Fibroblast of the aortic adventitia (primary cell): ENCODE measurements at regions not wholly inside any gene's neighbourhood (a gene's known extent, or its start where the extent isn't known, plus 50 kb on each side); places are given as distances from the start of the nearest gene placed in this dataset.

Experiments used
- DNase-seq: peaks from one replicate; pipeline ENCODE4 v3.0.0-alpha.2; 2010; ENCODE audit warnings: low read depth
- H3K4me3 ChIP-seq: 2 replicates; pipeline ENCODE4 v1.5.1; 2011; ENCODE audit warnings: low read depth, mild to moderate bottlenecking, control low read depth, low read length, moderate library complexity
- CTCF ChIP-seq: IDR thresholded peaks from 2 replicates; pipeline ENCODE4 v1.5.1; 2011; ENCODE audit warnings: mild to moderate bottlenecking, low read length, control low read depth, inconsistent platforms; ENCODE audit not compliant: insufficient read depth

DNA sequence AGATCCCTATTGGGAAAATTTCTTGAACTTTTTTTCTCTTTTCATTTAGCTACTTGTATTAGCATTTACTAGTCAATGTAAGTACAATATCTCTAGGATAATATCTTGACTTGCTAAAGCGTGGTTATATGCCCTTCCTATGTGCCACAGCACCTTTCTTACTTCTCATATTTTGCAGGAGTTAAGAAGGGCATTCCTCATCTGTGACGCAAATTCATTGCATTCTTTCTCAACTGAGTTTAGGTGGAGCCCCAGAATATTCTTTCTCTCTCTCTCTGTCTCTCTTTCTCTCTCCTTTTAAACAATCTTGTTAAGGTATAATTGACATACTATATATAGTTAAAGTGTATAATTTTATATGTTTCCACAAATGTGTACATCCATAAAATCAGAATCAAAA lies 266.1 kb downstream of the RAB38 start:
- no peak for TF ChIP-seq CTCF
- no peak overlapping the region for H3K4me3 ChIP-seq
- no peak for DNase-seq

- no peak for TF ChIP-seq CTCF
- H3K4me3 ChIP-seq = no peak overlapping the region
- no peak for DNase-seq
Observed at GRCh38 chr11:87908086-87908485, 267.2 kb downstream of the RAB38 start.

- no peak for DNase-seq
- no peak for TF ChIP-seq CTCF
- no peak overlapping the region for H3K4me3 ChIP-seq
Observed at GRCh38 chr11:87903345-87903744, 271.9 kb downstream of the RAB38 start.

DNA sequence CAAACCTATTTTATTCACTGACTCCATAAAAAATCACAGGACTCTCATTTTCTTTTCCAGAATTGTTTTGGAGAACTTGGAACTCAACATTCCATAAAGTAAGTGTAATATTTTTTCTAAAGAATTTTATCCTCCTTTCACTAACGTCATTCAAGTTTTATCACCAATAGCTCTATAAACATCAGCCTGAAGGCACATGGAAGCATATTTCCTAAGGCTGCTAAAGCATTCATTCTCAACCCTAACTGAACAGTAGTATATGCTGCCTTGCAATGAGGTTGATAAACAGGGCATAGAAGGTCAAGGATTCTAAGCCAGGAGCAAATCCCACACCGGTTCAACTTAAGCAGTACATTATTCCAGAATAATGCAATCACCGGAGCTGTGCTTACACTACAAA lies 273.9 kb downstream of the RAB38 start:
- H3K4me3 ChIP-seq = no peak overlapping the region
- TF ChIP-seq CTCF = no peak
- DNase-seq = no peak

DNA sequence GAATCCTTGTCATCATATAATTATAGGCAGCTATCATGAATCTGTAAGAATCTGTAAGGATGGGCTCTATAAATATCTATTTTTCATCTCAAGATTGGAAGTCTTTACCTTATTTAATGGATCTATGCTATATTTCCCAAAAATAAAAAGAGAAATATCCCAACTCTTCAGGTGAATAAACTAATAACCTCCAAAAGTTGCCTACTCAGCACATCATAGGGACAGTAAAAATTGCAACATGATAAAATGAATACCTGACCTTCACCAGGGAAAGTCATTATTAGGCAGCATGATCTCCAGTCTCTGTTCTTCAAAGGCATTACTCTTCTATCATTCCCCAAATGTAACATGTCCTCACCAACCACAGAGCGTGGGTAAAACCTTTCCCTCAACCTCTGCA lies 277.3 kb downstream of the RAB38 start:
- no peak overlapping the region for H3K4me3 ChIP-seq
- no peak for DNase-seq
- TF ChIP-seq CTCF = no peak

- TF ChIP-seq CTCF = no peak
- DNase-seq = no peak
- H3K4me3 ChIP-seq = no peak overlapping the region
Observed at GRCh38 chr11:87897071-87897470, 278.2 kb downstream of the RAB38 start.

GRCh38 chr11:87894961-87895360 lies 280.3 kb downstream of the RAB38 start:
- no peak for TF ChIP-seq CTCF
- H3K4me3 ChIP-seq = no peak overlapping the region
- no peak for DNase-seq
